ENCODE measurements at regions not wholly inside any gene's neighbourhood (a gene's known extent, or its start where the extent isn't known, plus 50 kb on each side); places are given as distances from the start of the nearest gene placed in this dataset.

DNA sequence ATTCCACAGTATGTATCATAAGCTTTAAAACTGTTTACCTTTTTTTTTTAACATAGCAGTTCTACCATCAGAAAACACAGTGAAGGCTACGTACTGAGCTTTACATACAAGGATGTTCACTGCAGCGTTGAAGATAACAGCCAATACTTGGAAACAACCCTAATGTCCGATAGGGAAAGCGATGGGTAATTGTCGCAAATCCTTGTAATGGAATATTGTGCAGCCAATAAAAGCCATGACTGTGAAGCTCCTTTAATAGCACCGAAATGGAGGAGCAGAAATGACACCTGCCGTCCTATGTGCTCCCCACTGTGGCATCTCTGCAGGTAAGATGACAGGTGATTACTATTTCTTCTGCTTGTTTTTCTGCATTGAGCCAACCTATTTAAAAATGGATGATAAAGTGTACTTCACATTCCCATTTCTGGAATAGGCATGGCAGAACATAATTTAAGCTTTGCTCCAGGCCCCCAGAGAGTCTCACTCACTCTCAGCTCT, 523.8 kb downstream of the PTPRU start:
- TF ChIP-seq CTCF (IDR thresholded peaks at IDR 0.05; ENCODE audit: poor library complexity, severe bottlenecking) (no peak), POLR2AphosphoS5 (IDR thresholded peaks at IDR 0.05) (peak; percentile 77), RAD21 (conservative IDR thresholded peaks at IDR 0.05) (peak; percentile 34), MXI1 (conservative IDR thresholded peaks at IDR 0.05; ENCODE audit: poor library complexity, severe bottlenecking) (no peak)
- TF ChIP-seq, protein P1, sequence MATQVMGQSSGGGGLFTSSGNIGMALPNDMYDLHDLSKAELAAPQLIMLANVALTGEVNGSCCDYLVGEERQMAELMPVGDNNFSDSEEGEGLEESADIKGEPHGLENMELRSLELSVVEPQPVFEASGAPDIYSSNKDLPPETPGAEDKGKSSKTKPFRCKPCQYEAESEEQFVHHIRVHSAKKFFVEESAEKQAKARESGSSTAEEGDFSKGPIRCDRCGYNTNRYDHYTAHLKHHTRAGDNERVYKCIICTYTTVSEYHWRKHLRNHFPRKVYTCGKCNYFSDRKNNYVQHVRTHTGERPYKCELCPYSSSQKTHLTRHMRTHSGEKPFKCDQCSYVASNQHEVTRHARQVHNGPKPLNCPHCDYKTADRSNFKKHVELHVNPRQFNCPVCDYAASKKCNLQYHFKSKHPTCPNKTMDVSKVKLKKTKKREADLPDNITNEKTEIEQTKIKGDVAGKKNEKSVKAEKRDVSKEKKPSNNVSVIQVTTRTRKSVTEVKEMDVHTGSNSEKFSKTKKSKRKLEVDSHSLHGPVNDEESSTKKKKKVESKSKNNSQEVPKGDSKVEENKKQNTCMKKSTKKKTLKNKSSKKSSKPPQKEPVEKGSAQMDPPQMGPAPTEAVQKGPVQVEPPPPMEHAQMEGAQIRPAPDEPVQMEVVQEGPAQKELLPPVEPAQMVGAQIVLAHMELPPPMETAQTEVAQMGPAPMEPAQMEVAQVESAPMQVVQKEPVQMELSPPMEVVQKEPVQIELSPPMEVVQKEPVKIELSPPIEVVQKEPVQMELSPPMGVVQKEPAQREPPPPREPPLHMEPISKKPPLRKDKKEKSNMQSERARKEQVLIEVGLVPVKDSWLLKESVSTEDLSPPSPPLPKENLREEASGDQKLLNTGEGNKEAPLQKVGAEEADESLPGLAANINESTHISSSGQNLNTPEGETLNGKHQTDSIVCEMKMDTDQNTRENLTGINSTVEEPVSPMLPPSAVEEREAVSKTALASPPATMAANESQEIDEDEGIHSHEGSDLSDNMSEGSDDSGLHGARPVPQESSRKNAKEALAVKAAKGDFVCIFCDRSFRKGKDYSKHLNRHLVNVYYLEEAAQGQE (IDR thresholded peaks at IDR 0.05; ENCODE audit: borderline replicate concordance), result peak; percentile 64

All from neural cell (in vitro differentiated cells).